LNCaP clone FGC (cell line): ENCODE measurements at regions not wholly inside any gene's neighbourhood (a gene's known extent, or its start where the extent isn't known, plus 50 kb on each side); places are given as distances from the start of the nearest gene placed in this dataset.

Experiments used
- DNase-seq: peaks from one replicate; pipeline ENCODE4 v3.0.0-alpha.2; 2011; ENCODE audit warnings: low read depth
- H3K4me3 ChIP-seq: 2 replicates; pipeline ENCODE4 v1.5.1; 2011; ENCODE audit warnings: mild to moderate bottlenecking, low read depth, low read length, control low read depth
- CTCF ChIP-seq: IDR thresholded peaks from 2 replicates; pipeline ENCODE4 v1.5.1; 2012; ENCODE audit warnings: mild to moderate bottlenecking; ENCODE audit not compliant: control insufficient read depth, insufficient read depth; ENCODE audit errors: extremely low read depth

- TF ChIP-seq CTCF = no peak
- no peak overlapping the region for H3K4me3 ChIP-seq
- no peak for DNase-seq
Observed at GRCh38 chr13:40194224-40194806, 472.1 kb downstream of the FOXO1 start.

DNA sequence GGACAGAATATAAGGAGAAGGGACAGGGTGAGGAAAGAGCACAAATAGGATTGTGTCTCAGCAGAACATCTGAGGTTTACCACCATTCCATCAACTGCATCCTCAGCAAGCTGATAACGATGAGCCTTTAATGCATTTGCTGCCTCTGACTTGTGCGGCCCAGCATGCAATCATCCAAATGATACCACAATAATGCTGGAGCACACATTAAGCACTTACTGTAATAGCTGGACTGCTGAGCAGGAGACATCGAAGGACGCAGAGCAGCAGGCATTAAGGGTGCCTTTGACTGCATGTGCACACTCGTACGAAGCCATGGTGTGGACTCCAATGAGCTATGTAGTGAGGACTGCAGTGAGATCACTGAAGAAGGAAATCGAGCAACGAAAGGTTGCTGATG lies 469.4 kb downstream of the FOXO1 start:
- H3K4me3 ChIP-seq = no peak overlapping the region
- DNase-seq = no peak
- TF ChIP-seq CTCF = no peak

DNA sequence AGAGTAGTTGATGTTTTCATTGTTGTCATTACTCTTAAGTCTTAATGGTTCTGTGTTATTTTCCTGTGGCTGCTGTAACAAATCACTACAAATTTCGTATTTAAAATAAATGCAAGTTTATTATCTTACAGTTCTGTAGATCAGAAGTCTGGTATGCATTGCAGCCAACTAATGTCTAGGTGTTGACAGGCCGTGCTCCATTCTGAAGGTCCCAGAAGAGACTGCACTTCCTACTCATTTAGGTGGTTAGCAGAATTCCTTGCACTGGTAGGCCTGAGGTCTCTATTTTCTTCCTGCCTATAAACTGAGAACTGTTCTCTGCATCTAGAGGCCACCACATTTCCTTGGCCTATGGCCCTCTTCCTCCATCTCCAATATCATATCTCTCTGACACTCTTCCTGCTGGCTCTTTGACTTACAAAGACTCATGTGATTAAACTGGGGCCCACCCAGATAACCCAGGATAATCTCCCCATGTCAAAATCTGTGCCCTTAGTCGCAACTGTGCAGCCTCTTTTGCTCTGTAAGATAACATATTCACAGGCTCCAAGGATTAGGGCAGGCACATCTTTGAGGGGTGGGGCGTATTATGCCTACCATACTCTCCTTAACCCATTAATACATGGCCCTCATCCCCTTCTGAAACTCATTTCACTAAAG lies 468.4 kb downstream of the FOXO1 start:
- H3K4me3 ChIP-seq = no peak overlapping the region
- TF ChIP-seq CTCF = no peak
- DNase-seq = no peak

- TF ChIP-seq CTCF = no peak
- no peak overlapping the region for H3K4me3 ChIP-seq
Observed at GRCh38 chr13:40200273-40200978, 466.0 kb downstream of the FOXO1 start.

GRCh38 chr13:40204246-40204645 lies 462.2 kb downstream of the FOXO1 start:
- no peak overlapping the region for H3K4me3 ChIP-seq
- no peak for TF ChIP-seq CTCF
- no peak for DNase-seq

More at GRCh38 chr13:40200273-40200978, 466.0 kb downstream of the FOXO1 start:
- no peak for DNase-seq

GRCh38 chr13:40205771-40206240 lies 460.6 kb downstream of the FOXO1 start:
- TF ChIP-seq CTCF = no peak
- no peak for DNase-seq
- H3K4me3 ChIP-seq = no peak overlapping the region
